Endothelial cell (in vitro differentiated cells): ENCODE measurements at regions not wholly inside any gene's neighbourhood (a gene's known extent, or its start where the extent isn't known, plus 50 kb on each side); places are given as distances from the start of the nearest gene placed in this dataset.

ENCODE experiments used
- DNase-seq: peaks from one replicate; pipeline ENCODE4 v3.0.0; 2021; ENCODE audit warnings: low spot score
- H3K27ac Mint-ChIP-seq: one replicate; pipeline ENCODE4 v1.8.0; 2021; ENCODE audit warnings: mixed read lengths, inconsistent platforms; ENCODE audit not compliant: unreplicated experiment
- H3K27me3 Mint-ChIP-seq: one replicate; pipeline ENCODE4 v1.8.0; 2021; ENCODE audit warnings: mild to moderate bottlenecking, moderate library complexity, mixed read lengths, inconsistent platforms; ENCODE audit not compliant: unreplicated experiment
- H3K36me3 Mint-ChIP-seq: one replicate; pipeline ENCODE4 v1.8.0; 2021; ENCODE audit warnings: mild to moderate bottlenecking, low read depth, mixed read lengths, inconsistent platforms; ENCODE audit not compliant: unreplicated experiment
- H3K4me1 Mint-ChIP-seq: one replicate; pipeline ENCODE4 v1.8.0; 2021; ENCODE audit warnings: mild to moderate bottlenecking, mixed read lengths, inconsistent platforms; ENCODE audit not compliant: unreplicated experiment
- H3K4me3 Mint-ChIP-seq: one replicate; pipeline ENCODE4 v1.8.0; 2021; ENCODE audit warnings: mild to moderate bottlenecking, mixed read lengths, inconsistent platforms; ENCODE audit not compliant: unreplicated experiment
- H3K9me3 Mint-ChIP-seq: one replicate; pipeline ENCODE4 v1.8.0; 2021; ENCODE audit warnings: mixed read lengths, inconsistent platforms; ENCODE audit not compliant: unreplicated experiment
- TF ChIP-seq, protein P1 (sequence below): fragments of 200-600 bp; sonication (generic); IDR thresholded peaks from one replicate; pipeline ENCODE4 v1.5.0; 2021; ENCODE audit warnings: antibody characterized with exemption; ENCODE audit not compliant: unreplicated experiment

DNA sequence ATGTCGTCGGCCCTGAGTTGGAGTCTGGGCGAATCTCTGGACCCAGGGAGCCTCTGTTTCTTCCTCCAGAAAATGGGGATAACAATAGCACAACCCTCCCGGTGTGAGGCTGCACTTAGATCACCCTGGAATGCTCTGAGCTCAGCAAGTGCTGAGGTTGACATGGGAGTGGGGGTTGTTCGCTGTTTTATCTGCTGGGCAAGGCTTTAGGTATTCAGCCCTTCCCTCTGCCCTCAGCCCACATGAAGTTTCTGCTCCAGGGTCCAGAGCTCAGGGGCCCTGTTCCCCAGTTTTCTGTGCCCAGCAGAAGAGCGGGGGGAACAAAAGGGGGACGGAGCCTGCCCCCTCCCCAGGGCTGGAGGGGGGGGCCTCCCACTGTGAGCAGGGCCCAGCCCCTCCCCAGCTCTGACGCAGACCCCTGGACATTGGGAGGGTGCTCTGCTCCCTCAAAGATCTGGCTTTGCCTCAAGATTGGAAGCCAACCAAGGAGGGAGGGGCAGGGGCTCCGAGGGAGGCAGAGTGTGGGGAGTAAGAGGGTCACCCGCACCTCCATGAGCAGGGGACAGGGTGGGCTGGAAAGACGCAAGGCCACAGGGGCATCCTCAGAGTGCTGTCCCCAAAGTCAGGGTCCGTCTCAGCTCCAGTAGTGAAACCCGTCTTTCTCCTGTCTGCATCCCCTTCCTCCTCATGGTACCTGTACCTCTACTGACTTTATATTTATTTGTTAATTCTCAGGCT is 215.6 kb downstream of the C9orf50 start:
- peaks cover 6% of the 10 kb centered on the region for H3K36me3 Mint-ChIP-seq
- H3K4me1 Mint-ChIP-seq = peaks cover 8% of the 10 kb centered on the region
- H3K9me3 Mint-ChIP-seq = peaks cover 4% of the 10 kb centered on the region
- no peak overlapping the region for H3K4me3 Mint-ChIP-seq
- peaks cover 20% of the 10 kb centered on the region for H3K27me3 Mint-ChIP-seq
- DNase-seq = no peak
- no peak overlapping the region for H3K27ac Mint-ChIP-seq
- TF ChIP-seq, protein P1, sequence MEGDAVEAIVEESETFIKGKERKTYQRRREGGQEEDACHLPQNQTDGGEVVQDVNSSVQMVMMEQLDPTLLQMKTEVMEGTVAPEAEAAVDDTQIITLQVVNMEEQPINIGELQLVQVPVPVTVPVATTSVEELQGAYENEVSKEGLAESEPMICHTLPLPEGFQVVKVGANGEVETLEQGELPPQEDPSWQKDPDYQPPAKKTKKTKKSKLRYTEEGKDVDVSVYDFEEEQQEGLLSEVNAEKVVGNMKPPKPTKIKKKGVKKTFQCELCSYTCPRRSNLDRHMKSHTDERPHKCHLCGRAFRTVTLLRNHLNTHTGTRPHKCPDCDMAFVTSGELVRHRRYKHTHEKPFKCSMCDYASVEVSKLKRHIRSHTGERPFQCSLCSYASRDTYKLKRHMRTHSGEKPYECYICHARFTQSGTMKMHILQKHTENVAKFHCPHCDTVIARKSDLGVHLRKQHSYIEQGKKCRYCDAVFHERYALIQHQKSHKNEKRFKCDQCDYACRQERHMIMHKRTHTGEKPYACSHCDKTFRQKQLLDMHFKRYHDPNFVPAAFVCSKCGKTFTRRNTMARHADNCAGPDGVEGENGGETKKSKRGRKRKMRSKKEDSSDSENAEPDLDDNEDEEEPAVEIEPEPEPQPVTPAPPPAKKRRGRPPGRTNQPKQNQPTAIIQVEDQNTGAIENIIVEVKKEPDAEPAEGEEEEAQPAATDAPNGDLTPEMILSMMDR = no peak

DNA sequence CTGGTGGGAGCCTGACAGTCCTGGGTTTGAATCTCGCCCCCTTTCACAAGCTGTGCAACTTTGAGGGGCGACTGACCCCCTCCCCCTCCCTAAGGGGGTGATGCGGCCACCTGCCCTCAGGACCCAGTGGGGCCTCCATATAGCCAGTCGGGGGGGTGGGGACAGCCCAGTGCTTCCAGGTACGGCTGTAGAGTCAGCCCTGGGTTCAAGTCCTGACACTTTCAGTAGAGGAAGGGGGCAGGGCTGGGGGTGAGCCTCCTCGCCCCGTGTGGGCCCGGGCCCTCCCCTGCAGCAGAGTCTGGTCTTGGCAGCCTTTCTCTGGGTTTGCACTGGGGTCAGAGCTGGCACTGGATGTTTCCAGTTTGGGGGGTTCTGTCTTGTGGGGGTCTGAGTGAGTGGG is 216.3 kb downstream of the C9orf50 start:
- H3K27ac Mint-ChIP-seq = no peak overlapping the region
- peaks cover 16% of the 10 kb centered on the region for H3K27me3 Mint-ChIP-seq
- H3K4me3 Mint-ChIP-seq = no peak overlapping the region
- H3K9me3 Mint-ChIP-seq = no peaks in the 10 kb centered on the region
- no peaks in the 10 kb centered on the region for H3K36me3 Mint-ChIP-seq
- peaks cover 12% of the 10 kb centered on the region for H3K4me1 Mint-ChIP-seq
- DNase-seq = no peak
- TF ChIP-seq, protein P1 = no peak

DNA sequence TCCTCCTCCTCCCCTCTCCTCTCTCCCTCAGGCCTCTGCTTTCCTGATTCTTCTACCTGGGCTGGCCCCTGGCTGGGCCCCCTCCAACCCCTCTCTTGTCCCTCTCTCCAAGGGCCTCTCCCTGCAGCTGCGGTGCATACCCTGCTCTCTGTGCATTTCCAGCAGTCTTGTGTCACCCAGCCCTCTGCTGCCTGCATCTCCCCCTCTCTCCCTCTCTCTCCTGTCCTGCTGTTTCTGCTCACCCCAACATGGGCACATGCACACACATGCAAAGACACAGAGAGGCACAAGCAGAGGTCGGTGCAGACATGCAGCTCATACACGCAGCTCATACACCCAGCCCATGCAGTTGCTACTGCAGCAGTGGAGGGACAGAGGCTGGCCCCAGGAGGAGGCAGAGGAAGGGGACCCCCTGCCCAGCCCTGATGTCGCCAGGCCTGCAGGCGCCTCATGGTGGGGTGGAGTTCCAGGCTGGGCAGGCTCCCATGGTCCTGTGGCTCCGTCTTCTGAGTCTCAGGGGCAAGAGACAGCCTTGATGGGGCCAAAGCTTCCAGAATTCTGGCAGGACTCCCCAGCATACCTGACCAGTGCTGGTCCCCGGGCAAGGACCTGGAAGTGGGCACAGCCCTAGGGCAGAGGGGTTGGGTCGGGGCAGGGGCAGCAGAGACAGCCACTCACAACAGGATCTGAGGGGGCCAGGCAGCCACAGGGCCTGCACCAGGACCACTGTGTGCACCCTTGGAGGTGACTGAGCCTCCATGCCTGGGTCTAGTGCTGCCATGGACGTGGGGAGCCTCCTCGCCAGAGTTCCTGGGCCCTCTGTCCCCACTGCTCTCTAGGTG is 216.9 kb downstream of the C9orf50 start:
- no peaks in the 10 kb centered on the region for H3K9me3 Mint-ChIP-seq
- H3K36me3 Mint-ChIP-seq = no peaks in the 10 kb centered on the region
- no peak overlapping the region for H3K27ac Mint-ChIP-seq
- no peak overlapping the region for H3K4me3 Mint-ChIP-seq
- TF ChIP-seq, protein P1 = no peak
- peaks cover 18% of the 10 kb centered on the region for H3K4me1 Mint-ChIP-seq
- no peak for DNase-seq
- peaks cover 16% of the 10 kb centered on the region for H3K27me3 Mint-ChIP-seq

DNA sequence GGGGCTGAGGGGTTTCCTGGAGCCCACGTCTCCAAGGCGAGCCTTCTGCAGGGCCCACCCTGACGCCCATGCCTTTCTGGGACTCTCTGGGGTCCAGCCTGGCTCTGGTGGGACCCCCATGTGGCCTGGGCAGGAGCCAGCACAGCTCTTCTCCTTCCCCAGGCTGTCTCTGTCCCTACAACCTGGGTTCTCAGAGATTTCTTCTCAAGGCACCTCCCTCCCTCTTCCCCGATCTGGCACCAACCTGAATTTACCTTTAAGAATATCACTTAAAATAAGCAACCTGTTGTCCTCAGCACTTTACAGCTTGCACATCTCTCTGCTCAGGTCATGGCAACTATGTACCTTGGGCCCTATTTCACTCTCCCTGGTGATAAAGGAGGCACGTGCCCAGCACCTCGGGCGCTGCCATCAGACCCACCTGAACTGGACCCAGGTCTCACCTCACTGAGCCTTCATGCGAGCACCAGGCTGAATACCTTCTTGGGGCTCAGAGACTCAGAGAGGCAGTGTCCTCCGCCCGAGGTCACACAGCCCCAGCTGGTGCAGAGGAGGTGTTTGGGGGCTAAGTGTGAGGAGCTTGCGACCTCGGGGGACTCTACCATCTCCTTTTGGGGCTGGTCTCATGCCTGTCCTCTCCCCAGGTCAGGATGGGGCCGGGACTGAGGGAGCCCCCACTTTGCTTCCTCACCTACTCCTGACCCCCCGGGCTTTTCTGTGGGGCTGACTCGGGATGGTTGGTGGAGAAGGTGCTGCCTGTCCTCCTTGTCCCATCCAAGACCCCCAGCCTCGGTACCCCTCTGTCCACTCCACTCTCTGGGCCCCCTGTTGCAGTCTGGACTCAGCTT is 217.7 kb downstream of the C9orf50 start:
- Mint-ChIP-seq H3K27me3 (peaks cover 16% of the 10 kb centered on the region), H3K9me3 (no peaks in the 10 kb centered on the region), H3K4me1 (peaks cover 19% of the 10 kb centered on the region), H3K36me3 (no peaks in the 10 kb centered on the region), H3K4me3 (no peak overlapping the region), H3K27ac (no peak overlapping the region)
- TF ChIP-seq, protein P1 = no peak
- no peak for DNase-seq
